Liver (tissue), 8 donors: ENCODE measurements at regions not wholly inside any gene's neighbourhood (a gene's known extent, or its start where the extent isn't known, plus 50 kb on each side); places are given as distances from the start of the nearest gene placed in this dataset.

Experiments
- DNase-seq: peaks from one replicate; pipeline ENCODE4 v3.0.0-alpha.2; 2017; ENCODE audit warnings: low spot score
- H3K27ac ChIP-seq, 2 donors: one replicate each; pipeline ENCODE4 v1.7.0; 2013; ENCODE audit warnings: inconsistent platforms in 2 of 2, low read length in 2 of 2, control low read depth in 1 of 2, low read depth in 1 of 2, mild to moderate bottlenecking in 1 of 2
- H3K27me3 ChIP-seq, 4 donors: one replicate each; pipeline versions ENCODE4 v1.6.1 to v1.7.0; 2013; ENCODE audit warnings: low read length in 3 of 4, inconsistent platforms in 1 of 4, mild to moderate bottlenecking in 1 of 4, moderate library complexity in 1 of 4; ENCODE audit not compliant: control insufficient read depth in 4 of 4, insufficient read depth in 4 of 4
- H3K36me3 ChIP-seq, 4 donors: one replicate each; pipeline versions ENCODE4 v1.6.1 to v1.7.0; 2013; ENCODE audit warnings: low read length in 3 of 4, mild to moderate bottlenecking in 3 of 4, low read depth in 1 of 4, moderate library complexity in 1 of 4; ENCODE audit not compliant: control insufficient read depth in 4 of 4, insufficient read depth in 3 of 4
- H3K4me1 ChIP-seq, 4 donors: one replicate each; pipeline versions ENCODE4 v1.6.1 to v1.7.0; 2013; ENCODE audit warnings: low read length in 3 of 4, mild to moderate bottlenecking in 3 of 4, moderate library complexity in 1 of 4; ENCODE audit not compliant: control insufficient read depth in 4 of 4, insufficient read depth in 4 of 4
- H3K4me3 ChIP-seq, 3 donors: one replicate each; pipeline versions ENCODE4 v1.6.1 to v1.7.0; 2013; ENCODE audit warnings: low read length in 3 of 3, control low read depth in 1 of 3, low read depth in 1 of 3, mild to moderate bottlenecking in 1 of 3
- H3K9ac ChIP-seq, 2 donors: one replicate each; pipeline ENCODE4 v1.7.0; 2013; ENCODE audit warnings: low read length in 2 of 2, mild to moderate bottlenecking in 2 of 2, moderate library complexity in 2 of 2, control low read depth in 1 of 2, low read depth in 1 of 2
- H3K9me3 ChIP-seq, 4 donors: one replicate each; pipeline versions ENCODE4 v1.6.1 to v1.7.0; 2013; ENCODE audit warnings: low read length in 3 of 4; ENCODE audit not compliant: control insufficient read depth in 4 of 4
- EGR1 ChIP-seq, 2 donors: IDR thresholded peaks; 2 replicates each; pipeline ENCODE4 v1.6.1; 2016 to 2018; ENCODE audit warnings: antibody characterized with exemption in 2 of 2, low read depth in 2 of 2
- FOXA2 ChIP-seq: IDR thresholded peaks from 2 replicates; pipeline ENCODE4 v1.6.1; 2016; ENCODE audit warnings: antibody characterized with exemption
- GABPA ChIP-seq, 2 donors: IDR thresholded peaks in 1 of 2; conservative IDR thresholded peaks in 1 of 2; 2 replicates each; pipeline ENCODE4 v1.6.1; 2016; ENCODE audit warnings: antibody characterized with exemption in 2 of 2, mild to moderate bottlenecking in 1 of 2, moderate library complexity in 1 of 2
- HNF4A ChIP-seq, 2 donors: conservative IDR thresholded peaks; 2 replicates each; pipeline ENCODE4 v1.6.1; 2016; ENCODE audit warnings: antibody characterized with exemption in 2 of 2, mild to moderate bottlenecking in 2 of 2
- HNF4G ChIP-seq: IDR thresholded peaks from 2 replicates; pipeline ENCODE4 v1.6.1; 2016; ENCODE audit warnings: antibody characterized with exemption
- JUND ChIP-seq, 2 donors: IDR thresholded peaks; 2 replicates each; pipeline ENCODE4 v1.6.1; 2016; ENCODE audit warnings: antibody characterized with exemption in 2 of 2
- NR2F2 ChIP-seq: IDR thresholded peaks from 2 replicates; pipeline ENCODE4 v1.6.1; 2016; ENCODE audit warnings: antibody characterized with exemption
- RAD21 ChIP-seq, 2 donors: IDR thresholded peaks; 2 replicates each; pipeline ENCODE4 v1.6.1; 2016; ENCODE audit warnings: antibody characterized with exemption in 2 of 2, mild to moderate bottlenecking in 2 of 2
- SP1 ChIP-seq: IDR thresholded peaks from 2 replicates; pipeline ENCODE4 v1.6.1; 2018; ENCODE audit warnings: antibody characterized with exemption, mild to moderate bottlenecking
- TAF1 ChIP-seq: conservative IDR thresholded peaks from 2 replicates; pipeline ENCODE4 v1.6.1; 2016; ENCODE audit warnings: antibody characterized with exemption, mild to moderate bottlenecking
- YY1 ChIP-seq: IDR thresholded peaks from 2 replicates; pipeline ENCODE4 v1.6.1; 2016; ENCODE audit warnings: antibody characterized with exemption, mild to moderate bottlenecking
- WGBS: extraction: QIAGEN DNeasy Blood & Tissue Kit; methylation state at CpG from one replicate; pipeline ENCODE4 v1.1.7; 2013; 5-methylcytosine and 5-hydroxymethylcytosine counted together
- TF ChIP-seq, protein P1 (sequence below): IDR thresholded peaks from 2 replicates; pipeline ENCODE4 v1.6.1; 2016; ENCODE audit warnings: antibody characterized with exemption
- TF ChIP-seq, protein P2 (sequence below): IDR thresholded peaks from 2 replicates; pipeline ENCODE4 v1.6.1; 2016; ENCODE audit warnings: antibody characterized with exemption
- TF ChIP-seq, protein P3 (sequence below): IDR thresholded peaks from 2 replicates; pipeline ENCODE4 v1.6.1; 2016; ENCODE audit warnings: antibody characterized with exemption
- TF ChIP-seq, protein P4 (sequence below): fragments of 150-350 bp; IDR thresholded peaks from 2 replicates; pipeline ENCODE4 v1.5.1; 2017; ENCODE audit warnings: improper control_type of control experiment, low read depth, low read length; ENCODE audit not compliant: missing input control
- TF ChIP-seq, protein P5 (sequence below): IDR thresholded peaks from 2 replicates; pipeline ENCODE4 v1.6.1; 2016; ENCODE audit warnings: antibody characterized with exemption, mild to moderate bottlenecking
- donor health status: healthy.
- donor health status: healthy.
- donor health status: healthy.
- donor health status: healthy.
- donor health status: healthy.

DNA sequence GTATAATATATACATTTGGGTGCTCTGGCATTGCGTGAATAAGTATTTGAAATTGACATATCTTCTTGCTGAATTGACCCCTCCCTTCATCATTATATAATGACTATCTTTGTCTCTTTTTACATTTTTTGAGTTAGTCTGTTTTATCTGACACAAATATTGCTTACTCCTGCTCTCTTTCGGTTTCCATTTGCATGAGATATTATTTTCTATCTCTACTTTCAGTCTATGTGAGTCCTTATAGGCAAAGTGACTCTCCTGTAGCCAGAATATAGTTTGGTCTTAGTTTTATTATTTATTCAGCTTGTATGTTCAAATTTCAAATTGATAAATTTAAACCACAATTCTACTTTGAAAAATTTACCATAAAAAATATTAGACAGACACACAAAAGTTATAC lies 491.0 kb downstream of the NAV3 start:
- TF ChIP-seq HNF4G (no peak), RAD21 (IDR thresholded peaks at IDR 0.05) (no peak), JUND (IDR thresholded peaks at IDR 0.05) (no peak), SP1 (no peak), YY1 (no peak), HNF4A (conservative IDR thresholded peaks at IDR 0.05) (no peak)
- TF ChIP-seq, protein P1, sequence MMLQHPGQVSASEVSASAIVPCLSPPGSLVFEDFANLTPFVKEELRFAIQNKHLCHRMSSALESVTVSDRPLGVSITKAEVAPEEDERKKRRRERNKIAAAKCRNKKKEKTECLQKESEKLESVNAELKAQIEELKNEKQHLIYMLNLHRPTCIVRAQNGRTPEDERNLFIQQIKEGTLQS, result no peak
- TF ChIP-seq, protein P2, sequence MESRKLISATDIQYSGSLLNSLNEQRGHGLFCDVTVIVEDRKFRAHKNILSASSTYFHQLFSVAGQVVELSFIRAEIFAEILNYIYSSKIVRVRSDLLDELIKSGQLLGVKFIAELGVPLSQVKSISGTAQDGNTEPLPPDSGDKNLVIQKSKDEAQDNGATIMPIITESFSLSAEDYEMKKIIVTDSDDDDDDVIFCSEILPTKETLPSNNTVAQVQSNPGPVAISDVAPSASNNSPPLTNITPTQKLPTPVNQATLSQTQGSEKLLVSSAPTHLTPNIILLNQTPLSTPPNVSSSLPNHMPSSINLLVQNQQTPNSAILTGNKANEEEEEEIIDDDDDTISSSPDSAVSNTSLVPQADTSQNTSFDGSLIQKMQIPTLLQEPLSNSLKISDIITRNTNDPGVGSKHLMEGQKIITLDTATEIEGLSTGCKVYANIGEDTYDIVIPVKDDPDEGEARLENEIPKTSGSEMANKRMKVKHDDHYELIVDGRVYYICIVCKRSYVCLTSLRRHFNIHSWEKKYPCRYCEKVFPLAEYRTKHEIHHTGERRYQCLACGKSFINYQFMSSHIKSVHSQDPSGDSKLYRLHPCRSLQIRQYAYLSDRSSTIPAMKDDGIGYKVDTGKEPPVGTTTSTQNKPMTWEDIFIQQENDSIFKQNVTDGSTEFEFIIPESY, result no peak
- TF ChIP-seq, protein P3, sequence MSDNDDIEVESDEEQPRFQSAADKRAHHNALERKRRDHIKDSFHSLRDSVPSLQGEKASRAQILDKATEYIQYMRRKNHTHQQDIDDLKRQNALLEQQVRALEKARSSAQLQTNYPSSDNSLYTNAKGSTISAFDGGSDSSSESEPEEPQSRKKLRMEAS, result no peak
- TF ChIP-seq, protein P4, sequence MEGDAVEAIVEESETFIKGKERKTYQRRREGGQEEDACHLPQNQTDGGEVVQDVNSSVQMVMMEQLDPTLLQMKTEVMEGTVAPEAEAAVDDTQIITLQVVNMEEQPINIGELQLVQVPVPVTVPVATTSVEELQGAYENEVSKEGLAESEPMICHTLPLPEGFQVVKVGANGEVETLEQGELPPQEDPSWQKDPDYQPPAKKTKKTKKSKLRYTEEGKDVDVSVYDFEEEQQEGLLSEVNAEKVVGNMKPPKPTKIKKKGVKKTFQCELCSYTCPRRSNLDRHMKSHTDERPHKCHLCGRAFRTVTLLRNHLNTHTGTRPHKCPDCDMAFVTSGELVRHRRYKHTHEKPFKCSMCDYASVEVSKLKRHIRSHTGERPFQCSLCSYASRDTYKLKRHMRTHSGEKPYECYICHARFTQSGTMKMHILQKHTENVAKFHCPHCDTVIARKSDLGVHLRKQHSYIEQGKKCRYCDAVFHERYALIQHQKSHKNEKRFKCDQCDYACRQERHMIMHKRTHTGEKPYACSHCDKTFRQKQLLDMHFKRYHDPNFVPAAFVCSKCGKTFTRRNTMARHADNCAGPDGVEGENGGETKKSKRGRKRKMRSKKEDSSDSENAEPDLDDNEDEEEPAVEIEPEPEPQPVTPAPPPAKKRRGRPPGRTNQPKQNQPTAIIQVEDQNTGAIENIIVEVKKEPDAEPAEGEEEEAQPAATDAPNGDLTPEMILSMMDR, result no peak
- TF ChIP-seq, protein P5, sequence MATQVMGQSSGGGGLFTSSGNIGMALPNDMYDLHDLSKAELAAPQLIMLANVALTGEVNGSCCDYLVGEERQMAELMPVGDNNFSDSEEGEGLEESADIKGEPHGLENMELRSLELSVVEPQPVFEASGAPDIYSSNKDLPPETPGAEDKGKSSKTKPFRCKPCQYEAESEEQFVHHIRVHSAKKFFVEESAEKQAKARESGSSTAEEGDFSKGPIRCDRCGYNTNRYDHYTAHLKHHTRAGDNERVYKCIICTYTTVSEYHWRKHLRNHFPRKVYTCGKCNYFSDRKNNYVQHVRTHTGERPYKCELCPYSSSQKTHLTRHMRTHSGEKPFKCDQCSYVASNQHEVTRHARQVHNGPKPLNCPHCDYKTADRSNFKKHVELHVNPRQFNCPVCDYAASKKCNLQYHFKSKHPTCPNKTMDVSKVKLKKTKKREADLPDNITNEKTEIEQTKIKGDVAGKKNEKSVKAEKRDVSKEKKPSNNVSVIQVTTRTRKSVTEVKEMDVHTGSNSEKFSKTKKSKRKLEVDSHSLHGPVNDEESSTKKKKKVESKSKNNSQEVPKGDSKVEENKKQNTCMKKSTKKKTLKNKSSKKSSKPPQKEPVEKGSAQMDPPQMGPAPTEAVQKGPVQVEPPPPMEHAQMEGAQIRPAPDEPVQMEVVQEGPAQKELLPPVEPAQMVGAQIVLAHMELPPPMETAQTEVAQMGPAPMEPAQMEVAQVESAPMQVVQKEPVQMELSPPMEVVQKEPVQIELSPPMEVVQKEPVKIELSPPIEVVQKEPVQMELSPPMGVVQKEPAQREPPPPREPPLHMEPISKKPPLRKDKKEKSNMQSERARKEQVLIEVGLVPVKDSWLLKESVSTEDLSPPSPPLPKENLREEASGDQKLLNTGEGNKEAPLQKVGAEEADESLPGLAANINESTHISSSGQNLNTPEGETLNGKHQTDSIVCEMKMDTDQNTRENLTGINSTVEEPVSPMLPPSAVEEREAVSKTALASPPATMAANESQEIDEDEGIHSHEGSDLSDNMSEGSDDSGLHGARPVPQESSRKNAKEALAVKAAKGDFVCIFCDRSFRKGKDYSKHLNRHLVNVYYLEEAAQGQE, result no peak
- WGBS, result 88% methylated on average over 2 of the region's 2 CpGs
- peaks cover 0 to 3% (median 0%) of the 10 kb centered on the region in 4 donors for H3K9me3 ChIP-seq
- no peaks in the 10 kb centered on the region for H3K36me3 ChIP-seq
- no peak overlapping the region for H3K4me3 ChIP-seq
- DNase-seq, result no peak
- H3K4me1 ChIP-seq, result no peaks in the 10 kb centered on the region
- no peak overlapping the region for H3K9ac ChIP-seq
- no peaks in the 10 kb centered on the region for H3K27me3 ChIP-seq
- no peak overlapping the region for H3K27ac ChIP-seq

DNA sequence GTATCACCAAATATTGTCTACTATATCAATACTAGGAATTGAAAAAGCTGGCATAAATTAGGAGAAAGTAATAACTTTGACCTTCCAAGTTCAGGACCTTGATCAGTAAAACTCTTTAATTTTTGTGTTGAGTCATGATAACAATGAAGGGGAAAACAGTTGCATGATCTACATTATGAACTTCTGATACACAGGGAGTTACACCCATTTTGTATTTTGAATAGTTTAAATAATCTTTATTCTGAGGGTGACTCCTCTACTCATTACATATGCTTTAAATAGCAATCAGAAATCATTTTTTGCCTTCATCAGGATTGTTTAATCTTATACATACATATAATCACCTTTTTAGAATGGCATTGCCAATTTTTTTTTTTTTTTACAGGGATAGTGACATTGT lies 492.5 kb downstream of the NAV3 start:
- no peak overlapping the region for H3K27ac ChIP-seq
- TF ChIP-seq, protein P2, result no peak
- TF ChIP-seq JUND (IDR thresholded peaks at IDR 0.05) (no peak), EGR1 (IDR thresholded peaks at IDR 0.05; ENCODE audit: low read depth in 2 of 2) (no peak), HNF4G (no peak), RAD21 (IDR thresholded peaks at IDR 0.05) (no peak), GABPA (IDR thresholded peaks at IDR 0.05 in 1 of 2, conservative IDR thresholded peaks at IDR 0.05 in 1 of 2) (no peak), NR2F2 (no peak), HNF4A (conservative IDR thresholded peaks at IDR 0.05) (no peak), TAF1 (no peak), SP1 (no peak), FOXA2 (no peak)
- TF ChIP-seq, protein P5, result no peak
- TF ChIP-seq, protein P3, result no peak
- no peak overlapping the region for H3K9ac ChIP-seq
- no peaks in the 10 kb centered on the region for H3K4me1 ChIP-seq
- DNase-seq, result no peak
- peaks cover 0 to 3% (median 0%) of the 10 kb centered on the region in 4 donors for H3K9me3 ChIP-seq
- no peaks in the 10 kb centered on the region for H3K27me3 ChIP-seq
- H3K36me3 ChIP-seq, result no peaks in the 10 kb centered on the region
- no peak overlapping the region for H3K4me3 ChIP-seq
